ENCODE measurements at regions not wholly inside any gene's neighbourhood (a gene's known extent, or its start where the extent isn't known, plus 50 kb on each side); places are given as distances from the start of the nearest gene placed in this dataset.
"Not testable (repeated sequence)": the region's sequence is repeated elsewhere in the genome, so short reads cannot be mapped to it uniquely, and the experiment has no call there.

- DNase-seq (ENCODE audit: low read depth in 2 of 2) = no peak
Measured at GRCh38 chr6:90885611-90886056, 298.8 kb upstream of the MAP3K7 start.

DNA sequence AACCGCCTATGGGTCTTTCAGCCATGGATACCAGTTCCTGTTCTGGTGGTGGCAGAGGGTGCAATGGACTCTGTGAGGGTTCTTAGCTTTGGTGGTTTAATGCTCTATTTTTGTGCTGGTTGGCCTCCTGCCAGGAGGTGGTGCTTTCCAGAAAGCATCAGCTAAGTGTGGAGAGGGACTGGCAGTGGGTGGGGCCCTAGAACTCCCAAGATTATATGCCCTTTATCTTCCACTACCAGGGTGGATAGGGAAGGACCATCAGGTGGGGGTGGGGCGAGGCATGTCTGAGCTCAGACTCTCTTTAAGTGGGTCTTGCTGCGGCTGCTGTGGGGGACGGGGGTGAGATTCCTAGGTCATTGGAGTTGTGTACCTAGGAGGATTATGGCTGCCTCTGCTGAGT lies 298.3 kb upstream of the MAP3K7 start:
- DNase-seq (ENCODE audit: low read depth in 2 of 2) = not testable (repeated sequence)

DNA sequence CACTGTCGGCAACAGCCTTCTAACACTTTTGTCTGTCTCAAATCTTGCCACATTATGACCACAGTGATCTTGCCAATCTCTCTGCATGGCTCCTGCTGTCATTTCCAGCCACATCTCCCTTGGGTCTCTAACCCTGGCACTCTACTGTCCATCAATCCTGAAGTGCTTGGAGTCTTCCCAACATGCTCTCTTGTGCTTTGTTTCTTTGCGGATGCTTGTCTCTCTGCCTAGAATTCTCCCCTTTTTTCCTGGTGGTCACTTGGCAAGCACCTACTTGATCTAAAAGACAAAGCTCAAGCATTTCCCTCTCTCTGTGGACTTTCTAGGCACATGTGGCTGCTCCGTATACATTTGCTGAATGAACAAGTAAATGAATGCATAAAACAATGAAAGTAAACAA lies 290.7 kb upstream of the MAP3K7 start:
- no peak for DNase-seq (ENCODE audit: low read depth in 2 of 2)

GRCh38 chr6:90874931-90875330 lies 288.1 kb upstream of the MAP3K7 start:
- DNase-seq (ENCODE audit: low read depth in 2 of 2) = no peak

DNA sequence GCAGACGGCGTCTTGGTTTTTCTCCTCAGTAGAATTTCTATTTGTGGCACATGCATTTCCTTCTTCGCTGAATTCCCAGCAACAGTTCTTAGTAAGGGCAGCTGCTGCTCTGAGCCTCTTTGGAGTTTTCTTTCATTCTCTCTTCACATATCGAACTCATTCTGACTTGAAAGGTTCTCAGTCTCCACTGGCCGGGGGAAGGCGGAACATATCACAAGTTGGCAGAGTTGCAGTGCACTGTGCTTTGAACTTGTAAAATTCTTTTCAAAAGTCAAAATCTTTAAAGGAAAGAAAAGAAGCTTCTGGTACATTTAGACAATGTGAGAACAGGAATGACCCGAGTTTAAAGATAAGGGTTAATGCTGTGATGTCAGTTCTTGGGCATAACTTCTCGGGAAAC lies 286.1 kb upstream of the MAP3K7 start:
- no peak for DNase-seq (ENCODE audit: low read depth in 2 of 2)

DNA sequence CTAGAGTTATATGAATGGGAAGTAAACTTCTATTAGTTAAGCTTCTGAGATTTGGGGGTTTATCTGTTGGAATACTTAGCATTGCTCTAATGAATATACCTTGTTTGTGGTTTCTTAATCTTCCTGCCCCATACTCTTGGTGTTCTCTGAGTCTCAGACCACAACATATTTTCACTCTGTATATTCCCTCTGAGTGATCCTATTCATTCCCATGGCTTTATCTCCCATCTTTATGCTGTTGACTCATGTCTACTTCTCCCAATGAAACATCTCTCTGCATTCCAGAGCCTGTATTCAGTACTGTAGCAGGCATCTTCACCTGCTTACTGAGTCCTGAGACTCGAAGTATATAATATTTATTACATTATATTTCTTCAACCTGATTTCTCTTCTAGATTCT lies 283.7 kb upstream of the MAP3K7 start:
- no peak for DNase-seq (ENCODE audit: low read depth in 2 of 2)

GRCh38 chr6:90868656-90869055 lies 281.8 kb upstream of the MAP3K7 start:
- DNase-seq (ENCODE audit: low read depth in 2 of 2) = no peak

DNA sequence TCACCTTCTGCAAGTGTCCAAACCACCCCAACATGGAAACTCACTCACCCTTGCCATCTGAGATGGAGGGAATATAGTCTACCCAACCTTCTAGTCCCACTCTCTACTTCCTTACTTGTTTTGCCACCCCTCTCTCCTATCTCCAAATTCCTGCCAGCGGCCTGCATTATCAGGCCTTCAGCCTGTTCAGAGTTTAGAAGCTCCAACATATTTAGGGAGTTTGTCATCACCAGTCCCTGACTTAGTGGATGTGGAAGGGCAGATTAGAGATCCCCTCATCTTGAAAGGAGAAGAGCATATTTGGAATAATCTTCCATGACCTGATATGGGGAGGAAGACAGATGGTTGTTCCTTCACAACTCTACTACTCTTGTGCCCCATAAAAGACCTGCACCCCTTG lies 281.4 kb upstream of the MAP3K7 start:
- DNase-seq (ENCODE audit: low read depth in 2 of 2) = no peak

- no peak for DNase-seq (ENCODE audit: low read depth in 2 of 2)
Measured at GRCh38 chr6:90865513-90865912, 278.6 kb upstream of the MAP3K7 start.

GRCh38 chr6:90863043-90863442 lies 276.2 kb upstream of the MAP3K7 start:
- DNase-seq (ENCODE audit: low read depth in 2 of 2) = no peak

- no peak for DNase-seq (ENCODE audit: low read depth in 2 of 2)
Measured at GRCh38 chr6:90860822-90861601, 274.1 kb upstream of the MAP3K7 start.

GRCh38 chr6:90859612-90860011 lies 272.7 kb upstream of the MAP3K7 start:
- no peak for DNase-seq (ENCODE audit: low read depth in 2 of 2)

- no peak for DNase-seq (ENCODE audit: low read depth in 2 of 2)
Measured at GRCh38 chr6:90859056-90859455, 272.2 kb upstream of the MAP3K7 start.

GRCh38 chr6:90849686-90850085 lies 262.8 kb upstream of the MAP3K7 start:
- DNase-seq (ENCODE audit: low read depth in 2 of 2) = no peak

- no peak for DNase-seq (ENCODE audit: low read depth in 2 of 2)
Measured at GRCh38 chr6:90846824-90847223, 260.0 kb upstream of the MAP3K7 start.

DNA sequence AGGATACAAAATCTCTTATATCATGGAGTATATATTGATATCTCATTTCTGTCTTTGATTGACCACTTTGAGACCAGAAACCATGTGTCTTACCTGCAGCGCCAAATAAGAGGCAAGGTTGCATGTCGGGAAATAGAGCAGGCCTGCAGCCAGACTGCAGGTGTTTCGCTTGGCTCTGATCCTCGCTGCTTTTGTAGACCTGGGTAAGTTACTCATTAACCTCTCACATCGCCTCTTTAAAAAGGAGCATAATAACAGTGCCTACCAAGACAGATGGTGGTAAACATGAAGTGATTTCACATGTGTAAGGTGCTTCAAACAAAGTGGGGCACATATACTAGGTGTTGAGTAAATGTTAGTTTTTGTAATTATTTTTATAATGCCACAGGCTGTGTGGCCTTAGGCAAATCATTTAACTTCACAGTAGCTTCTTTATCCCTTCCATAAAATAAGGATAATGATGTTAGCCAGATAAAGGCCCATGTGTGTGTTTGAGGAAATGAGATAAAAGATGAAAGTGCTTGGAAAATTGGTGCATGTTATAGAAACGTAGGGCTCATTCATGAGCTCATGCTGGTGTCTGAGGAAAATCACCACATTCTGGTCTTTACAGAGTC lies 248.8 kb upstream of the MAP3K7 start:
- DNase-seq (ENCODE audit: low read depth in 2 of 2) = no peak

DNA sequence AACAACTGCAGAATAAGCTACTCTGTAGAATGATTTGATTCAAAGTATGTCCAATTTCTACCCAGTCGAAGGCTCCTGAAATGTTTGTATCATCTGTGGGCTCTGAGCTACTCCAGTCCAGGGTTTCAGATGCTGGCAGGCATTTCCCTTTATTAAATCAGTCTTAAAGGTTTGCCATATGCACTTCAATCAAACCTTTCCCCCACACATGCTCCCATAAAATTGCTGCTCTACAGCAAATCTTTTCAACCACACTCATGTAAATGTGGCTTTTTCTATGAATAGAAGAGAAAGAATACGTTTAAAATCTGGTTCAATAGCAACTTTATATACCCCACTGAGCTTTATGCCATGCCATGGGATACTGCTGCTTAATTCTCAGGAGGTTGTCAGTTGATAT lies 242.4 kb upstream of the MAP3K7 start:
- no peak for DNase-seq (ENCODE audit: low read depth in 2 of 2)

DNA sequence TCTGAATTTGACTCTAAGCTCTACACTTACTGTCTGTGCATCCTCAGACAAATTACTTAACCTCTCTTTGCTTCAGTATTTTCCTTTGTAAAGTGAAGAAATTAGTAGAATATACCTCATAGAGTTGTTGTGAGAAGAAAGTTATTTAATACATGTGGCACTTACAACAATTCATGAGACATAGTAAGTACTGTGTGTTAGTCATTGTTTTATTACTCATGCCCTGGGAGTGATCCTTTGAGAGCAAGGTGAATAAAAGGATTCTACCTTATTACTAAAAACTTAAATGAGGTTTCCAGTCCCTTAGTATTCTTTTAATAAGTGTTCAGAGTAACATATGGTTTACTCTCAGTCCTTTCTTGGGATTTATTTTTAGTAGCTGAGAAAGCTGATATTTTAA lies 233.6 kb upstream of the MAP3K7 start:
- DNase-seq (ENCODE audit: low read depth in 2 of 2) = no peak

GRCh38 chr6:90819483-90819882 lies 232.6 kb upstream of the MAP3K7 start:
- DNase-seq (ENCODE audit: low read depth in 2 of 2) = no peak

DNA sequence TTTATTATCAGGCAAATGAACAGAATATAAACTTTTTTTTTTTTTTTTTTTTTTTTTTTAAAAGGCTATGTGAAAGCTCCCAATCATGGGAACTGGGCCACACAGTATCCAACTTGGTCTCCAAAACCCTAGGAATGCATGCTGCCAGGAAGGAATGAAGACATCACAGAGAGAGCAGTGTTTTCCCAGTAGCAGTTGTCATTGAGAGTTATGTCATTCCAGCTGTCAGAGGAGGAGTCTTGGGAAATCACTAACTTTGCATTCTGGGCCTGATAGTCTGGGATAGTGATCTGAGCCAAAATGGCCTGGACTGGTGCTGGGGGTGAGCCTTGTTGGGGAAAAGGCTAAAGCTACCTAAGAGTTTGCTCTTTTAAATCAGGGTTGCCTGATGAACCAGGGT lies 231.3 kb upstream of the MAP3K7 start:
- DNase-seq (ENCODE audit: low read depth in 2 of 2) = no peak

DNA sequence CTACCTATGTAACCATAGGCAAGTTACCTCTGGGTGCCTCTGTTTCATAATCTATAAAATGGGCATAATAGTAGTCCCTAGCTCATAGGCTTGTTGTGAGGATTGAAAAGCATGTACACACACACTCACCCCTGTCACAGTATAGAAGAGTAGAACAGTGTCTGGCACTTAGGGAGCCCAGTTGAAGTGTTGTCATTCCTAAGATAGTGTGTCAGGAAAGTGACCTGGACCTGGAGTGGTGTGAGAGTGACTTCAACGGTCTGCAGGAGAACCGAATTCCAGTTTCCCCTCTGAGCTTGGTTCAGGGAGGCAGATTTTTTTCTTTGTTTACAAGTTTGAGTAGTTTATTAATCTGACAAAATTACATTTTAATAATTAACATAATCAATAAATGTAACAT lies 229.9 kb upstream of the MAP3K7 start:
- DNase-seq (ENCODE audit: low read depth in 2 of 2) = no peak

GRCh38 chr6:90811596-90812226 lies 224.8 kb upstream of the MAP3K7 start:
- DNase-seq (ENCODE audit: low read depth in 2 of 2) = no peak

DNA sequence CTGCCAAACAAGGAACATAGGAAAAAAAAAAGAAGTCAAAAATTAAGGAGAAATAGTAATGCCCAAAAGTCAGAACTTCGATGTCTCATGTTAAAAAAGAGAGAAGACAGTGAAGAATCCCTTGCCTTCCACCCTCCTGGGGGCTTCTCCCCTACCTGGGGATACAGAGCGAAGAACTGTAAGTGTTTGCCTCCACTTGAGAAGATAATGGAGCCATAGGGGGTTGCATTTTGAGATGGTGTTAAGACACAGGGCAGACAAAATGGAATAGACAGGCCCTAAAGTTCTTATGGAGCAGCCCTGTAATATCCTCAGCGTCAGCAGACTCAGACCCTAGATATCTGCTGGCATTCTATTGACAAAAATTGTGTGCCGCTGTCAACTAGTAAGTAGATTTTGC lies 222.2 kb upstream of the MAP3K7 start:
- no peak for DNase-seq (ENCODE audit: low read depth in 2 of 2)
